Neural progenitor cell (in vitro differentiated cells): ENCODE measurements at regions not wholly inside any gene's neighbourhood (a gene's known extent, or its start where the extent isn't known, plus 50 kb on each side); places are given as distances from the start of the nearest gene placed in this dataset.

Experiments
- CTCF ChIP-seq: fragments of 200-600 bp; sonication (generic); IDR thresholded peaks from 2 replicates; pipeline ENCODE4 v1.5.1; 2017; ENCODE audit warnings: antibody characterized with exemption, mild to moderate bottlenecking
- EZH2 ChIP-seq: fragments of 200-600 bp; sonication (generic); IDR thresholded peaks from 2 replicates; pipeline ENCODE4 v1.6.1; 2017; ENCODE audit warnings: antibody characterized with exemption, mild to moderate bottlenecking, moderate library complexity

- TF ChIP-seq CTCF = no peak
- TF ChIP-seq EZH2 = no peak
Measured at GRCh38 chr13:99150575-99151361, 49.9 kb upstream of the UBAC2 start.
